Activated T-cell treated with anti-CD3 and anti-CD28 coated beads, Interleukin-2, amount 50 U/mL, for 72 hours (primary cell): ENCODE measurements at regions not wholly inside any gene's neighbourhood (a gene's known extent, or its start where the extent isn't known, plus 50 kb on each side); places are given as distances from the start of the nearest gene placed in this dataset.
"Not testable (repeated sequence)": the region's sequence is repeated elsewhere in the genome, so short reads cannot be mapped to it uniquely, and the experiment has no call there.

Experiments
- ATAC-seq, 2 donors: fragments of 150-1000 bp; cut with Tn5 transposase; replicated peaks in 1 of 2; 2 replicates each; pipeline ENCODE4 v1.10.0; 2021; ENCODE audit warnings: moderate library complexity in 2 of 2, mild to moderate bottlenecking in 1 of 2
- DNase-seq, 2 donors: peaks; one replicate each; pipeline ENCODE4 v3.0.0; 2021 to 2022; ENCODE audit warnings: mixed read lengths in 1 of 2
- H3K27ac Mint-ChIP-seq: one replicate; pipeline ENCODE4 v1.8.0; 2022; ENCODE audit warnings: mild to moderate bottlenecking, moderate library complexity, mixed read lengths
- H3K27me3 Mint-ChIP-seq: one replicate; pipeline ENCODE4 v1.8.0; 2022; ENCODE audit warnings: low read depth, mixed read lengths
- H3K36me3 Mint-ChIP-seq, 2 donors: one replicate each; pipeline ENCODE4 v1.8.0; 2022; ENCODE audit warnings: mixed read lengths in 2 of 2, mild to moderate bottlenecking in 1 of 2; ENCODE audit not compliant: insufficient read depth in 2 of 2
- H3K4me1 Mint-ChIP-seq: one replicate; pipeline ENCODE4 v1.8.0; 2022; ENCODE audit warnings: low read depth, mixed read lengths
- H3K4me3 Mint-ChIP-seq, 2 donors: one replicate each; pipeline ENCODE4 v1.8.0; 2022; ENCODE audit warnings: mild to moderate bottlenecking in 2 of 2, mixed read lengths in 2 of 2, moderate library complexity in 2 of 2
- H3K9me3 Mint-ChIP-seq, 2 donors: one replicate each; pipeline ENCODE4 v1.8.0; 2022; ENCODE audit warnings: mixed read lengths in 2 of 2

DNA sequence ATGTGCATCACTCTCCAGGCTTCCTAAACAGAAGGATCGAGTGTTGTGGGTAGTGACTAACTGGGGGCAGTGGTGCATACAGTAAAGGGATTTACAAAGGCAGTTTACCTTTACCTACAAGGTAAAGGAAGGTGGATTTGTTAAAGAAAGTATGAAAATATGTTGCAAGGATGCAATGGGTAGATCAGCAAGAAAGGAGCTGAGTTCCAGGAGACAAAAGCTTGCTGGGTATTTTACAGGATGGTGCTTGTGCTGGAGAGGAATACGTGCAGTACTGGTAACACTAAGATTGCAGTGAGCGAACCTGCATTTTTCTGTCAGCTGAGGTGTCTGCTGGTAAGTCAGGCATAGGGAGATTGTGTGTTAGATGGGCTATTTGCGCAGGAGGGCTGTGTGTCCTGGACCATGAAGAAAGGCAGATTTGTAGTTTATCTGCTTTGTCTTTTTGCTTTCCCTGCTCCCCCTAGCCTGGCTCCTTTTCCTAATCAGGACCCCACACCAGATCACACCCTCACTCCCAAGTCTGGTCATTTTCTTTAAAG is 304.6 kb downstream of the THBS2 start:
- Mint-ChIP-seq H3K4me3 (no peak overlapping the region), H3K27me3 (peaks cover 20% of the 10 kb centered on the region), H3K27ac (no peak overlapping the region), H3K36me3 (no peaks in the 10 kb centered on the region), H3K4me1 (no peaks in the 10 kb centered on the region), H3K9me3 (no peaks in the 10 kb centered on the region)
- DNase-seq (no peak), ATAC-seq (no peak)

DNA sequence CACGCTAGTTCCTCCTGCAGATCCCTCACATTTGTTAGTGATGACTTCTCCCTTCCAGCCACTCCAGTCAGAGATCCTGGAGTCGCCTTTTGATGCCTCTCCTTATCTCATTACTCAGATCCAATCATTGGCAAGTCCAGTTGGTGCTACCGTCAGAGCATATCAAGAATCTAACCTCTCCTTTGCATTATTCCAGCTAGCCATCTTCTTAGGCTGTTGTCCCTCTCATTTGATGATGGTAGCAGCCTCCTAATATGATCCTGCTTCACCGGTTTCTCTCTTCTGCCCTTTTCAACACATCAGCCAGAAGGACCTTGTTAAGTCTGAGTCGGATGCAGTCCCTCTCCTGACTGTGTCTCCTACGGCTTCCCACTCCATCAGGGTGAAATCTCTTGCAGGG is 305.6 kb downstream of the THBS2 start:
- Mint-ChIP-seq H3K36me3 (no peaks in the 10 kb centered on the region), H3K4me3 (no peak overlapping the region), H3K4me1 (no peaks in the 10 kb centered on the region), H3K27ac (no peak overlapping the region), H3K27me3 (peaks cover 15% of the 10 kb centered on the region), H3K9me3 (no peaks in the 10 kb centered on the region)
- DNase-seq, result no peak
- ATAC-seq, result no peak

DNA sequence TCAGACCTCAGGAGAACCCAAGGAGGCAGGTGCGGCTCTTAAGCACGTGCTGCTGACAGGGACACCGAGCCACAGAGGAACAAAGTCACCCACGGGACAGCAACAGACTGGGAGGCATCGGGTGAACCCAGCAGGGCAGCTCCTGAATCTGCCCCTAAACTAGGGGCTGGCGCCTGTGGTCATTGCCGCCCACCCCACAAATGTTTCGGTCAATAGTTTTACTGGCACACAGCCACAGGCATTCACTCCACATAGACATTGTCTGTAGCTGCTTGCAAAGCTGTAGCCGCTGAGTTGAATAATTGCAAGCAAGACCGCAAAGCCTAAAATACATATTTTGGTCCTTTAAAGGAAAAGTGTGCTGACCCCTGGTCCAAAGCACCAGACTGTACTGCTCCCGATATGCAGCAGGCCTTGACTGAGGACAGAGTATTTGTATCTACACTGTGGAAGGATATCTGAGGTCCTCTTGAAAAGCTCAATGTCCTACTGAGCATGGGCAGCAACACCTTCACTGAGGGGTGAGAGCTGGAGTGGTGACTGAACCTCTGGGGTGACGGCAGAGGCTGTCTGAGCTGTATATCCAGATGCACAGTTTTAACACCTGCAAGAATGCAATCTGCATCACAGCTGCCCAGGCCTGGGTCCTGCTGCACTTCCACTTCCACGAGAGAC is 310.3 kb downstream of the THBS2 start:
- DNase-seq, result no peak
- H3K9me3 Mint-ChIP-seq, result no peaks in the 10 kb centered on the region

DNA sequence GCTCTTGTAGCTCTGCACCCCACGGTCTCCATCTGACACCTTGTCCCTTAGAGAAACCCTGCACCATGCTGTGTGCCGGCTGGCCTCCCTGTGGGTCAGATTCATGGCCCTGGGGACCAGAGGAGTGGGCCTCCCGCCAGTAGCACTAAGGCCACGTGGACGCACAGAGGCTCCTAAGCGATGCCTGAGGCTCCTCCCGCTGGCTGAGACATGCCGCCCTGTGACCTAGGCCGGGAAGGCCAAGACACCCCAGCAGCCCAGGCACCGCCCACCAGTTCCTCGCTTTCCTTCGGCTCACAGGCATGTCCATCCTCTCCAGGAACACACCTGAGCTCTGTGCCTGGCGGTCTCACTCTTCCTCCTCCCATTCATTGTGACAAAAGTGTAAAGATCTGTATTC is 311.0 kb downstream of the THBS2 start:
- ATAC-seq (no peak), DNase-seq (no peak)
- H3K27me3 Mint-ChIP-seq, result no peaks in the 10 kb centered on the region
- H3K4me1 Mint-ChIP-seq, result no peaks in the 10 kb centered on the region
- H3K9me3 Mint-ChIP-seq, result no peaks in the 10 kb centered on the region
- no peak overlapping the region for H3K4me3 Mint-ChIP-seq
- no peaks in the 10 kb centered on the region for H3K36me3 Mint-ChIP-seq
- H3K27ac Mint-ChIP-seq, result no peak overlapping the region

More for the DNA sequence above, 310.3 kb downstream of the THBS2 start:
- ATAC-seq, result no peak
- H3K27ac Mint-ChIP-seq, result no peak overlapping the region
- H3K4me3 Mint-ChIP-seq, result no peak overlapping the region
- no peaks in the 10 kb centered on the region for H3K4me1 Mint-ChIP-seq
- H3K36me3 Mint-ChIP-seq, result no peaks in the 10 kb centered on the region
- no peaks in the 10 kb centered on the region for H3K27me3 Mint-ChIP-seq

DNA sequence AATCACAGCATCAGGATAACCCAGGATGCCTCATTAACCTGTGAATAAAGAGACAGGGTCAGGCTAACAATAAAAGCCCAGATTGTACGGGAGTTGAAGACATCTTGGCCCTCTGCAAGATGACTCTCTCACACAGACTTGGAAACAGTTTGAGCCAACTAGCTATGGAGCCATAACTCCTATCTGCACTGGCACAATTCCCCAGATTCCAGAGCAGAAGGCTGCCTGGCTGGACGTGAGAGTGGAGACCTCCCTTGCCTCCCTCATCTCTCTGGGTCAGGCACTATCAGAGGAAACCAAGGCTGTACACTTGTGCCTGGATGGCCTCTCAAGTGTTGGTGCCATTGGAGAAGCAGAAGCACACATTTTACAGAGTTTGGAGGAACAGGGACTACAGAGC is 312.6 kb downstream of the THBS2 start:
- H3K27me3 Mint-ChIP-seq, result peaks cover 10% of the 10 kb centered on the region
- no peaks in the 10 kb centered on the region for H3K36me3 Mint-ChIP-seq

DNA sequence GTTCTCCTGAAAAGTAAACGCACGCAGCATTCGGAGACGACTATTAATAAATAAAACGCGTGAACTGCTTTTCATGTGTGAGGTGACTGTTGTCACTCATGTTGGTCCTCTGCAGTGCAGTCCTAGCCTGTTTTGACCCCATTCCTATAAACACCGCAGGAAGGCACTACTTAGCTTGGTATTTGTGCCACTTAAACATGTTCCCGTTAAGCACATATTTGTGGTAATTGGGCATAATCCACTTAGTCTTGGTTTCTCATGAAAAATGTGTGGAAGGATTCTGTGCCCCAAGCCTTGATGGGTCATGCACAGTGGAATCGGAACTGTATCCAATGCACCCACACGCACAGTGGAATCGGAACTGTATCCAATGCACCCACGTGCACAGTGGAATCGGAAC is 313.9 kb downstream of the THBS2 start:
- ATAC-seq (no peak), DNase-seq (no peak)
- no peaks in the 10 kb centered on the region for H3K4me1 Mint-ChIP-seq
- no peaks in the 10 kb centered on the region for H3K36me3 Mint-ChIP-seq
- peaks cover 21% of the 10 kb centered on the region for H3K27me3 Mint-ChIP-seq
- no peak overlapping the region for H3K4me3 Mint-ChIP-seq
- no peak overlapping the region for H3K27ac Mint-ChIP-seq
- H3K9me3 Mint-ChIP-seq, result no peaks in the 10 kb centered on the region

More for the DNA sequence above, 312.6 kb downstream of the THBS2 start:
- Mint-ChIP-seq H3K4me1 (no peaks in the 10 kb centered on the region), H3K27ac (no peak overlapping the region), H3K4me3 (no peak overlapping the region), H3K9me3 (no peaks in the 10 kb centered on the region)
- DNase-seq (no peak), ATAC-seq (no peak)

DNA sequence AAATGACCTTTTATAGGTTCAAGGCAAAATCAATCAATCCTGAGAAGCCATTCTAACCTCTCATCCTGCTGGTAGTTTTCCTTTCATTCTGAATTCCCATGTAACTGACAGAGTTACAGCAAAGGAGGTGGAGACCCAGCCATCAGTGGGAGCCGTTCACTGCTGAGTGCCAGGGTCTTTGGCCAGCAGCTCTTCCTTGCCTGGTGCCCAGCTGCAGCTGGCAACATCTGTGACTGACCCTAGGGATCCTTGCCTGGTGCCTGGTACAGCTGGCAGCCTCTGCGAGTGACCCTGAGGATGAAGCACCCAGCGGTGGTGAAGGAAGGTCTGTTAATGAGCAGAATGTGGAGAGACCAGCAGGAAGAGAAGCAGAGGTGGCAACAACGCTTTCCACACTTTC is 314.6 kb downstream of the THBS2 start:
- Mint-ChIP-seq H3K4me3 (no peak overlapping the region), H3K27ac (no peak overlapping the region), H3K36me3 (no peaks in the 10 kb centered on the region), H3K4me1 (no peaks in the 10 kb centered on the region), H3K9me3 (no peaks in the 10 kb centered on the region), H3K27me3 (peaks cover 28% of the 10 kb centered on the region)
- DNase-seq, result no peak
- no peak for ATAC-seq

DNA sequence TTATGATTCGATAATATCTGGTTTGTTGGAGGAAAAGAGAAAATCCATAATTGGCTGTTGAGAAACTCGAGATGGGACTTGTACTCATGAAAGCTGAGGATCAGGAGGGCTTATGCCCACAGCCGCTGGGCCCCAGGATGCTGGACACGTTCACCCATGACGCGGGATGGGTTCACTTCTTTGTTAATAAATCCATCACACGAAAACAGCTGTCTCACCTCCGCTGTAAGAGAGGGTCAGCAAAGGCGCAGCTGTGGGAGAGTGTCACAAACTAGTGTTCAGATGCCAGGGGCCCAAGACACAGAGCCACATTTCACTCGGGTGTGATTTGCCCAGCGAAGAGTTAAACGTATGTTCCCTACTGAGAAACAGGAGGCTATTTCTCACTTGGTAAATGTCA is 315.1 kb downstream of the THBS2 start:
- Mint-ChIP-seq H3K4me1 (no peaks in the 10 kb centered on the region), H3K9me3 (no peaks in the 10 kb centered on the region), H3K27me3 (peaks cover 32% of the 10 kb centered on the region), H3K27ac (no peak overlapping the region), H3K4me3 (no peak overlapping the region), H3K36me3 (no peaks in the 10 kb centered on the region)
- no peak for DNase-seq
- ATAC-seq, result no peak

DNA sequence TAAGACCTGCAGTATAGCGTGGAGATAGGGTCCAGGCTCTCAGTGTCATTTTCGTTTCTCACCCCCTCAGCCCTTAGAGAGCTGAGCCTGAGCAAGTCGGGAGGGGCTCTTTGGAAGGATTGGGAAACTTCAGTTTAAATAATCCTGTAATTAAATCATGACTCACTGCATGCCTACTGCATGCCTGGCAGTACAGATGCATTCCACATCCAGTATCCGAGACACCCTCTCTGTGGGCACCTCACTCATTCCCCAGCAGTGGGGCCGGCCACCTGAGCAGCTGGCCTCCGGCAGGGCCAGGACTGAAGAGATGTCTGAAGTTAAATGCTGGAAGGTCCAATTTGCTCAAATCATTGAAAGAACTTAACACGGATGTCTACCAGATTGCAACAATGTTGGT is 316.6 kb downstream of the THBS2 start:
- H3K4me3 Mint-ChIP-seq, result no peak overlapping the region
- DNase-seq (no peak), ATAC-seq (no peak)
- no peaks in the 10 kb centered on the region for H3K9me3 Mint-ChIP-seq
- no peak overlapping the region for H3K27ac Mint-ChIP-seq
- H3K4me1 Mint-ChIP-seq, result no peaks in the 10 kb centered on the region
- H3K27me3 Mint-ChIP-seq, result peaks cover 32% of the 10 kb centered on the region
- no peaks in the 10 kb centered on the region for H3K36me3 Mint-ChIP-seq

DNA sequence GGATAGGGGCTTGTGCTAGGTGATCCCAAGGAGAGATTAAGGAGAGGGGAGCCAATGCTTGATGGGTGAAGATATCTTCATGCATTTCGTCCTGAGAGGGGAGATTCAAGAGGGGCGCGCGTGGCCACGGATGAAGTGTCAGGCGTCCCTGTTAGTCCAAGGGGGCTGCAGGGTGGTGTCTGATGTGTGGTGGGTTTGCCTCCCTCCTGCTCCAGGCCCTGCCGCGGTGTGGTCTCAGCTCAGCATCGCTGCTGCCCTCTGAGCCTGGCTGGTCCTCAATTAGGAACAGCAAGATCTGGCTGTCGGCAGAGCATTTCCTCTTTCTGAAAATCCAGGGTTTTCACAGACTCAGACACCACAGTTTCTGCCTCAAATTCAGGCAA is 318.0 kb downstream of the THBS2 start:
- no peak overlapping the region for H3K4me3 Mint-ChIP-seq
- no peak for DNase-seq
- no peaks in the 10 kb centered on the region for H3K9me3 Mint-ChIP-seq
- H3K36me3 Mint-ChIP-seq, result no peaks in the 10 kb centered on the region
- H3K27ac Mint-ChIP-seq, result no peak overlapping the region
- H3K4me1 Mint-ChIP-seq, result no peaks in the 10 kb centered on the region
- H3K27me3 Mint-ChIP-seq, result peaks cover 32% of the 10 kb centered on the region
- no peak for ATAC-seq

DNA sequence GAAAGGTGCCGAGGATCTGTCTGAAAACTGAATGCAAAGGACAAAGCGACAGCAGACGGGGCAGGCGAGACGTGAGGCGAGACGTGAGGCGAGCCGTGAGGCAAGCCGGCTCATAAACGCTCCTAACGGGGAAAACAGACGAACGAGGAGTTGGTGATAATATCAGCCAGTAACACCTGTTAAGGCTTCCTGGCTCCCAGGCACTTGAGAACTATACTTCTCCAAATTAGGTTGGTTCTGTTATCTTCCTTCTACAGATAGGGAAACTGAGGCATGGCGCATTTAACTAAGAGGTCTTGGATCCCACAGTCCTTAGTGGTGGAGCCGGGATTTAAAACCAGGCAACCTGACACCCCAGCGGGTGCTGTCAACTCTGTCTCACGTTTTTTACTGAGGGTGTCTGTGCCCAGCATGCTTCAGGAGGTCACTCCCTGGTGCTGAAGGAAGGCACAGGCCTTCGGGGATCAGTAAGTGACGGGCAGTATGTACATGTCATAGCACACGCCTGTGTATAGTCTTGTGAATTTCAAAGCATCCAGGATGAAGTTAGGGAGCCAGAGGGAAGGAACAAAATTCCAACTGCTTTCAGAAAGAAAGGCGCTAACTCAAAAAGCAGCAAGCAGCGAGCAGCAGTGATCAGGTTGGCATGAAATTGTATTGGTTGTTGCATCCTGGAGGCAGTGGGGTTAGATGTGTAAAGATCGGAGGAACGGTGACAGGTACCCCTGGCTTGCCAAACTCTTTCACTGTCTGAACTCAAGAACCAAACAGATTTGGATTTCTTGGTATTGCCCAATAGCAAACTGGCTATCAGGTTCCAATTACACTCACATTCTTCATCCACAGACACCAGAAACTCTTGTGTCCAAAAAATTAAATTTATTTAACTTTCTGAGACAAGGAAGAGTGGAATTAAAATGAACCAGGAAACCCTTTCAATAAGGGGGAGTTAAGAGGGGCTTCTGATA is 318.7 kb downstream of the THBS2 start:
- DNase-seq, result no peak
- peaks cover 32% of the 10 kb centered on the region for H3K27me3 Mint-ChIP-seq
- ATAC-seq, result no peak
- no peak overlapping the region for H3K27ac Mint-ChIP-seq
- H3K9me3 Mint-ChIP-seq, result no peaks in the 10 kb centered on the region
- no peak overlapping the region for H3K4me3 Mint-ChIP-seq
- H3K36me3 Mint-ChIP-seq, result no peaks in the 10 kb centered on the region
- H3K4me1 Mint-ChIP-seq, result no peaks in the 10 kb centered on the region

DNA sequence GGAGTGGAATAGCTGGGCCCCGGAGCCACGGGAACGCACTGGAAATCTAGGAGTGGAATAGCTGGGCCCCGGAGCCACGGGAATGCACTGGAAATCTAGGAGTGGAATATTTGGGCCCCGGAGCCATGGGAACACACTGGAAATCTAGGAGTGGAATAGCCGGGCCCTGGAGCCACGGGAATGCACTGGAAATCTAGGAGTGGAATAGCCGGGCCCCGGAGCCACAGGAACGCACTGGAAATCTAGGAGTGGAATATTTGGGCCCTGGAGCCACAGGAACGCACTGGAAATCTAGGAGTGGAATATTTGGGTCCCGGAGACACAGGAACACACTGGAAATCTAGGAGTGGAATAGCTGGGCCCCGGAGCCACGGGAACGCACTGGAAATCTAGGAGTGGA is 321.5 kb downstream of the THBS2 start:
- peaks cover 32% of the 10 kb centered on the region for H3K27me3 Mint-ChIP-seq
- DNase-seq, H3K4me1 Mint-ChIP-seq, H3K9me3 Mint-ChIP-seq, H3K27ac Mint-ChIP-seq, H3K4me3 Mint-ChIP-seq, ATAC-seq, H3K36me3 Mint-ChIP-seq: not testable (repeated sequence)

DNA sequence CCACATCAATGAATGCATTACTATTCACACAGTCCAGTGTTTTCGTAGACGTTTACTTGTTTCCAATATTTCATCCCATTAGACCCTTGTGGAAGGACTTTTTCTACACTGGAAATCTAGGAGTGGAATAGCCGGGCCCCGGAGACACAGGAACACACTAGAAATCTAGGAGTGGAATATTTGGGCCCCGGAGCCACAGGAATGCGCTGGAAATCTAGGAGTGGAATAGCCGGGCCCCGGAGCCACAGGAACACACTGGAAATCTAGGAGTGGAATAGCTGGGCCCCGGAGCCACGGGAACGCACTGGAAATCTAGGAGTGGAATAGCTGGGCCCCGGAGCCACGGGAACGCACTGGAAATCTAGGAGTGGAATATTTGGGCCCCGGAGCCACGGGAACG is 322.6 kb downstream of the THBS2 start:
- not testable (repeated sequence) for H3K4me1 Mint-ChIP-seq, H3K27ac Mint-ChIP-seq, H3K36me3 Mint-ChIP-seq, H3K4me3 Mint-ChIP-seq, DNase-seq, H3K9me3 Mint-ChIP-seq, ATAC-seq
- H3K27me3 Mint-ChIP-seq, result peaks cover 22% of the 10 kb centered on the region
